ENCODE measurements at regions not wholly inside any gene's neighbourhood (a gene's known extent, or its start where the extent isn't known, plus 50 kb on each side); places are given as distances from the start of the nearest gene placed in this dataset.
"Not testable (repeated sequence)": the region's sequence is repeated elsewhere in the genome, so short reads cannot be mapped to it uniquely, and the experiment has no call there.

- ATAC-seq, result peak; percentile 94 to 98 (median 95)
- no CpG with 5 or more reads among the region's 3 CpGs for WGBS, 4 donors
- H3K27me3 ChIP-seq; intact Hi-C loops (cut with DNase I); H3K27ac ChIP-seq; DNase-seq; H3K36me3 ChIP-seq; H3K4me3 ChIP-seq; H3K4me1 ChIP-seq; H3K9me3 ChIP-seq: not testable (repeated sequence)
Observed at GRCh38 chr21:8464403-8465152, 2056.8 kb upstream of the TPTE start.

GRCh38 chr21:8466642-8467041 is 2054.7 kb upstream of the TPTE start:
- WGBS, 4 donors, result 73 to 84% methylated on average over 2 to 6 of the region's 10 CpGs; no CpG with 5 or more reads in 2 of the 4 donors
- intact Hi-C loops (cut with DNase I); DNase-seq; H3K4me3 ChIP-seq; H3K27me3 ChIP-seq; H3K27ac ChIP-seq; H3K36me3 ChIP-seq; H3K9me3 ChIP-seq; H3K4me1 ChIP-seq: not testable (repeated sequence)
- peak in 1 of 4 donors; percentile 41 for ATAC-seq

Small RNA genes lying in the stretch of these regions (microRNA-seq; reads per million reads assigned to microRNA genes)
- 0 reads per million in 4 donors for gene MIR6724-3
- 0 reads per million in 4 donors for gene MIR6724-4

Measured in heart left ventricle (tissue), 16 donors.